Mesendoderm (in vitro differentiated cells): ENCODE measurements at regions not wholly inside any gene's neighbourhood (a gene's known extent, or its start where the extent isn't known, plus 50 kb on each side); places are given as distances from the start of the nearest gene placed in this dataset.
A peak's percentile ranks its signal among the peaks of the same experiment; 100 is the strongest.

Experiments used
- DNase-seq: peaks from one replicate; pipeline ENCODE4 v3.0.0; 2013
- H2AK5ac ChIP-seq: 2 replicates; pipeline ENCODE4 v1.6.1; 2013; ENCODE audit warnings: low read length, inconsistent platforms
- H2BK120ac ChIP-seq: 2 replicates; pipeline ENCODE4 v1.6.1; 2013; ENCODE audit warnings: low read depth, mild to moderate bottlenecking, low read length, moderate library complexity, mixed read lengths
- H2BK15ac ChIP-seq: replicated peaks from 2 replicates; pipeline ENCODE4 v1.6.1; 2013; ENCODE audit warnings: low read depth, mild to moderate bottlenecking, moderate library complexity
- H2BK5ac ChIP-seq: 2 replicates; pipeline ENCODE4 v1.6.1; 2013; ENCODE audit warnings: low read length, inconsistent platforms
- H3K18ac ChIP-seq: 2 replicates; pipeline ENCODE4 v1.6.1; 2013; ENCODE audit warnings: mild to moderate bottlenecking, low read length, mixed read lengths
- H3K23ac ChIP-seq: one replicate; pipeline ENCODE4 v1.6.1; 2013; ENCODE audit warnings: low read length
- H3K27ac ChIP-seq: 2 replicates; pipeline ENCODE4 v1.5.1; 2013; ENCODE audit warnings: low read depth, mild to moderate bottlenecking, inconsistent platforms, low read length, moderate library complexity
- H3K27me3 ChIP-seq: 2 replicates; pipeline ENCODE4 v1.6.1; 2013; ENCODE audit warnings: low read length, control low read depth, mild to moderate bottlenecking, inconsistent platforms; ENCODE audit not compliant: insufficient read depth, poor library complexity
- H3K36me3 ChIP-seq: 2 replicates; pipeline ENCODE4 v1.6.1; 2013; ENCODE audit warnings: low read length, inconsistent platforms; ENCODE audit not compliant: control insufficient read depth, insufficient read depth
- H3K4ac ChIP-seq: one replicate; pipeline ENCODE4 v1.6.1; 2013; ENCODE audit warnings: low read depth, mild to moderate bottlenecking, low read length, moderate library complexity
- H3K4me1 ChIP-seq: 2 replicates; pipeline ENCODE4 v1.6.1; 2013; ENCODE audit warnings: low read depth, low read length, inconsistent platforms; ENCODE audit not compliant: control insufficient read depth
- H3K4me2 ChIP-seq: 2 replicates; pipeline ENCODE4 v1.6.1; 2013; ENCODE audit warnings: low read length
- H3K4me3 ChIP-seq: 2 replicates; pipeline ENCODE4 v1.5.1; 2013; ENCODE audit warnings: mild to moderate bottlenecking, low read length
- H3K56ac ChIP-seq: one replicate; pipeline ENCODE4 v1.6.1; 2013; ENCODE audit warnings: low read length
- H3K79me1 ChIP-seq: 2 replicates; pipeline ENCODE4 v1.6.1; 2013; ENCODE audit warnings: low read length, inconsistent platforms
- H3K79me2 ChIP-seq: 2 replicates; pipeline ENCODE4 v1.6.1; 2013; ENCODE audit warnings: mild to moderate bottlenecking, low read length; ENCODE audit not compliant: control insufficient read depth, insufficient read depth
- H3K9ac ChIP-seq: 2 replicates; pipeline ENCODE4 v1.6.1; 2013; ENCODE audit warnings: low read length, inconsistent platforms
- H4K5ac ChIP-seq: one replicate; pipeline ENCODE4 v1.6.1; 2013; ENCODE audit warnings: low read length
- H4K8ac ChIP-seq: one replicate; pipeline ENCODE4 v1.6.1; 2013; ENCODE audit warnings: low read depth, mild to moderate bottlenecking, control low read depth, low read length, moderate library complexity
- WGBS: extraction: QIAGEN DNeasy Blood & Tissue Kit; methylation state at CpG from one replicate; pipeline ENCODE4 v1.1.7; 2013; ENCODE audit warnings: low lambda C conversion rate, missing lambda C conversion rate; ENCODE audit not compliant: insufficient coverage; ENCODE audit errors: extremely low coverage; 5-methylcytosine and 5-hydroxymethylcytosine counted together

DNA sequence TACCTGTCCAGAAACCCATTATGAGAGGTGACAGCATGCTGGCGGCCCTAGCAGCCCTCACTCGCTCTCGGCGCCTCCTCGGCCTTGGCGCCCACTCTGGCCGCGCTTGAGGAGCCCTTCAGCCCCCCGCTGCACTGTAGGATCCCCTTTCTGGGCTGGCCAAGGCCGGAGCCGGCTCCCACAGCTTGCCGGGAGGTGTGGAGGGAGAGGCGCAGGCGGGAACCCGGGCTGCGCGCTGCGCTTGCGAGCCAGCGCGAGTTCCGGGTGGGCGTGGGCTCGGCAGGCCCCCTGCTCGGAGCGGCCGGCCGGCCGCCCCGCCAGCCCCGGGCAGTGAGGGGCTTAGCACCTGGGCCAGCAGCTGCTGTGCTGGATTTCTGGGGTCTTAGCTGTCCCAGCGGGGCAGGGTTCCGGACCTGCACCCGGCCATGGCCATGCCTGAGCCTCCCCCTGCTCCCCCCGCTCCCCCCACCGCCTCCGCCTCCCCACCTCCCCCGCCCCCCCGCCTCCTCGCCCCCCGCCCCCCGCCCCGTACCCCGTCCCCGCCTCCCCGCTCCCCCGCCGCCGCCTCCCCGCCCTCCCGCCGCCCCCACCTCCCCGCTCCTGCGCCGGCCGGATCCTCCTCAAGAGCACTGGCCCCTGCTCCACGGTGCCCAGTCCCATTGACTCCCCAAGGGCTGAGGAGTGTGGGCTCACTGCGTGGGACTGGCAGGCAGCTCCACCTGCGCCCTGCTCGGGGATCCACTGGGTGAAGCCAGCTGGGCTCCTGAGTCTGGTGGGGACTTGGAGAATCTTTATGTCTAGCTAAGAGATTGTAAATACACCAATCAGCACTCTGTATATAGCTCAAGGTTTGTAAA, 163.1 kb downstream of the KLHL28 start:
- Histone ChIP-seq H3K9ac (no peak overlapping the region), H2BK15ac (no peak overlapping the region), H3K27me3 (no peaks in the 10 kb centered on the region), H4K8ac (no peak overlapping the region), H2AK5ac (no peak overlapping the region), H3K4me3 (no peak overlapping the region), H3K4me2 (no peak overlapping the region), H3K4ac (no peak overlapping the region), H3K4me1 (no peaks in the 10 kb centered on the region), H4K5ac (no peak overlapping the region), H3K36me3 (no peaks in the 10 kb centered on the region), H3K23ac (no peak overlapping the region), H3K18ac (no peak overlapping the region), H3K79me1 (no peaks in the 10 kb centered on the region), H3K56ac (no peak overlapping the region), H2BK120ac (no peak overlapping the region), H3K27ac (no peak overlapping the region), H2BK5ac (no peak overlapping the region), H3K79me2 (no peaks in the 10 kb centered on the region)
- no peak for DNase-seq
- no CpG with 5 or more reads among the region's 60 CpGs for WGBS

DNA sequence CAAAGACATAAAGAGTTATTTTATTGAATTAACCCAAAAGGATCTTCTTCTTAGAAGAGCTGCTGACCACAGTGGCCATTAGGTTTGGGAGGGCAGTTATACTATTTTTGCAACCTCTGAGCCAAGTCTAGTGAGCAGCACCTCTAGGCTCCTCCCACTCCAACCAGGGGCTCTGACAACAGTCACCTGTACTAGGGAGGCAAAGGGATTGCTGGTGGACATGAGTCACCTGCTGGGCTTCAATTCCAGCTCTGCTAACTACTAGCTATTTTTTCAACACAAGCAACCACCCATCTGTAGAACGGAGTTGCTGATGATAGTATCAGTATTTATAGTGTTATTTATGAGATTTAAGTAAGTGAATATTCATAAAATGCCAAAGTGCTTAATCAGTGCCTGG, 166.0 kb downstream of the KLHL28 start:
- no CpG with 5 or more reads among the region's 1 CpG for WGBS
- H2AK5ac ChIP-seq, result no peak overlapping the region
- no peak overlapping the region for H3K27ac ChIP-seq
- H3K18ac ChIP-seq, result no peak overlapping the region
- H2BK5ac ChIP-seq, result no peak overlapping the region
- no peak overlapping the region for H3K56ac ChIP-seq
- no peak overlapping the region for H3K9ac ChIP-seq
- H4K5ac ChIP-seq, result no peak overlapping the region
- no peak overlapping the region for H3K4me3 ChIP-seq
- H3K4me1 ChIP-seq, result no peaks in the 10 kb centered on the region
- DNase-seq, result peak; percentile 22
- H3K36me3 ChIP-seq, result no peaks in the 10 kb centered on the region
- no peak overlapping the region for H3K23ac ChIP-seq
- no peak overlapping the region for H4K8ac ChIP-seq
- no peak overlapping the region for H3K4me2 ChIP-seq
- H3K79me2 ChIP-seq, result no peaks in the 10 kb centered on the region
- no peaks in the 10 kb centered on the region for H3K27me3 ChIP-seq
- H2BK120ac ChIP-seq, result no peak overlapping the region
- H2BK15ac ChIP-seq, result no peak overlapping the region
- H3K79me1 ChIP-seq, result no peaks in the 10 kb centered on the region
- H3K4ac ChIP-seq, result no peak overlapping the region

DNA sequence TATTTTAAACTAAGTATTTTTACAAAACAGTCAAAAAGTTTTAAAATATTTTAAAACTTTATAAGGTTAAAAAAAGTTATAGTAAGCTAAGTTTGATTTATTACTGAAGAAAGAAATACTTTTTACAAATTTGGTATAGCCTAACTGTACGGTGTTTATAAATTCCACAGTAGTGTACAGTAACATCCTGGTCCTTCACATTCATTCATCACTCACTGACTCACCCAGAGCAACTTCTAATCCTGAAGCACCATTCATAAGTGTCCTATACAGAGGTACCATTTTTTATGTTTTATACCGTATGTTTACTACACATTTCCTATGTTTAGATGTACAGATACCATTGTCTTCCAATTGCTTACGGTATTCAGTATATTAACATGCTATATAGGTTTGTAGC, 170.0 kb downstream of the KLHL28 start:
- WGBS, result no CpG with 5 or more reads among the region's 3 CpGs
- Histone ChIP-seq H3K79me2 (no peaks in the 10 kb centered on the region), H3K4me3 (no peak overlapping the region), H3K36me3 (no peaks in the 10 kb centered on the region), H2BK15ac (no peak overlapping the region), H4K8ac (no peak overlapping the region), H3K18ac (no peak overlapping the region), H2BK5ac (no peak overlapping the region), H2BK120ac (no peak overlapping the region), H3K4me2 (no peak overlapping the region), H3K79me1 (no peaks in the 10 kb centered on the region), H3K4me1 (no peaks in the 10 kb centered on the region), H3K56ac (no peak overlapping the region), H3K4ac (no peak overlapping the region), H3K27me3 (no peaks in the 10 kb centered on the region), H3K27ac (no peak overlapping the region), H2AK5ac (no peak overlapping the region), H3K23ac (no peak overlapping the region), H4K5ac (no peak overlapping the region), H3K9ac (no peak overlapping the region)
- DNase-seq, result no peak

DNA sequence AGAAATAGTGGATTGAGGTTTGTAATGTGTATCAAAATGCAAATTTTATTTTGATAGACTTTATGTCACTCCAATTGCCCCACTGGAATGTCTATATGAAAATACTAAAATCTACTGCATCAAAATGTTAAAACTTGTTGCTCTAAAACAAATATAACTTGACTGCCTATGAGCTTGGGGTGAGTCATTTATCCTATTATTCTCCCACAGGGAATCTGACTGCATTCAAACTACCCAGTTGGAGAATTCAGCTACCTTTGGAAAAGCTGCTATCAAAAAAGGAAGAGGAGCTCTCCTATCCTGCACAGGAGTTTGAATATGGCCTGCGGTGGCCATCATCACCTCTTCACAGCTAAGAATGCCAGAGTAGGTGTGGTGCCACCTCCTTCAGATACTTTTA, 173.1 kb downstream of the KLHL28 start:
- Histone ChIP-seq H2AK5ac (no peak overlapping the region), H3K18ac (no peak overlapping the region), H3K9ac (no peak overlapping the region), H3K23ac (no peak overlapping the region), H3K4ac (no peak overlapping the region), H3K4me1 (no peaks in the 10 kb centered on the region), H3K56ac (no peak overlapping the region), H3K27ac (no peak overlapping the region), H3K4me2 (no peak overlapping the region), H2BK15ac (no peak overlapping the region), H3K36me3 (no peaks in the 10 kb centered on the region), H2BK5ac (no peak overlapping the region), H4K8ac (no peak overlapping the region), H3K79me2 (no peaks in the 10 kb centered on the region), H4K5ac (no peak overlapping the region), H3K27me3 (no peaks in the 10 kb centered on the region), H2BK120ac (no peak overlapping the region), H3K79me1 (no peaks in the 10 kb centered on the region), H3K4me3 (no peak overlapping the region)
- WGBS, result no CpG with 5 or more reads among the region's 1 CpG
- no peak for DNase-seq

DNA sequence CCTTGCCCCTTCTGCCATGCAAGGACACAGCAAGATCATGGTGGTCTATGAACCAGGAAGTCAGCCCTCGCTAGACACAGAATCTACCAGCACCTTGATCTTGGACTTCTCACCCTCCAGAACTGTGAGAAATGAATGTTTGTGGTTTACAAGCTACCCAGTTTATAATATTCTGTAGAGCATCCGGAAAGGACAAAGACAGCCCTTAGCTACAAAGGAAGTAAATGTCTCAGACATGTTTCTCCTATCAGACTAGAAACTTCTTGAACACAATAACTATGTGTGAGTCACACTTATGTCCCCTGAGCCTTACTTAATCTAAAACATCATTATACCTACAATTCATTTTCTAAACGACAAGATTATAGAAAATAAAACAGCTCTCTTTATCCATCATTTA, 176.7 kb downstream of the KLHL28 start:
- no peak overlapping the region for H3K23ac ChIP-seq
- no peak overlapping the region for H2BK15ac ChIP-seq
- H3K4me1 ChIP-seq, result no peaks in the 10 kb centered on the region
- H3K4ac ChIP-seq, result no peak overlapping the region
- no peak overlapping the region for H2BK5ac ChIP-seq
- H4K5ac ChIP-seq, result no peak overlapping the region
- no peaks in the 10 kb centered on the region for H3K79me1 ChIP-seq
- H3K56ac ChIP-seq, result no peak overlapping the region
- no peaks in the 10 kb centered on the region for H3K27me3 ChIP-seq
- no peak overlapping the region for H2BK120ac ChIP-seq
- H3K4me3 ChIP-seq, result no peak overlapping the region
- H4K8ac ChIP-seq, result no peak overlapping the region
- H2AK5ac ChIP-seq, result no peak overlapping the region
- DNase-seq, result no peak
- no peak overlapping the region for H3K27ac ChIP-seq
- no peaks in the 10 kb centered on the region for H3K36me3 ChIP-seq
- 100% methylated on average over 1 of the region's 3 CpGs for WGBS
- no peak overlapping the region for H3K18ac ChIP-seq
- H3K4me2 ChIP-seq, result no peak overlapping the region
- no peaks in the 10 kb centered on the region for H3K79me2 ChIP-seq
- no peak overlapping the region for H3K9ac ChIP-seq

DNA sequence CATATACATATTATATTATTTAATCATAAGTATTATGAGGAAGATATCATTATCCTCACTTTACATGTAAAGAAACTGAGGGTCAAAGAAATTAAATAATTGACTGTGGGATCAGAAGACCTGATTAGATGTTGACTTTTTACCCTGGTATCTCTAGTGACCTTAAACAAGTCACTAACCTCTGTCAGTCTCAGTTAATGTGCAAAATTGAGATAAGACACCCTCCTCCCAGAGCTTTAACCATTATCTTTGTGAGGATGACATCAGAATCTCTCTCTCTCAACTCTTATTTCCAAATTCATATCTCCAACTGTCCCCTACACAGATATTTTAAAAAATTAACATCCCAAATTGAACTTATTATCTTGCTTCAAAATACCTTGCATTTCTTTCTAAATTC, 177.8 kb downstream of the KLHL28 start:
- H3K79me1 ChIP-seq, result no peaks in the 10 kb centered on the region
- H3K27me3 ChIP-seq, result no peaks in the 10 kb centered on the region
- no peak overlapping the region for H3K23ac ChIP-seq
- no peaks in the 10 kb centered on the region for H3K79me2 ChIP-seq
- H2BK120ac ChIP-seq, result no peak overlapping the region
- H2BK5ac ChIP-seq, result no peak overlapping the region
- no peak overlapping the region for H3K18ac ChIP-seq
- no peak overlapping the region for H3K56ac ChIP-seq
- H4K5ac ChIP-seq, result no peak overlapping the region
- no peaks in the 10 kb centered on the region for H3K36me3 ChIP-seq
- H3K4ac ChIP-seq, result no peak overlapping the region
- no peak overlapping the region for H3K9ac ChIP-seq
- H4K8ac ChIP-seq, result no peak overlapping the region
- H3K4me2 ChIP-seq, result no peak overlapping the region
- no peaks in the 10 kb centered on the region for H3K4me1 ChIP-seq
- DNase-seq, result no peak
- no peak overlapping the region for H3K27ac ChIP-seq
- no peak overlapping the region for H2BK15ac ChIP-seq
- H3K4me3 ChIP-seq, result no peak overlapping the region
- no peak overlapping the region for H2AK5ac ChIP-seq
